ENCODE measurements at regions not wholly inside any gene's neighbourhood (a gene's known extent, or its start where the extent isn't known, plus 50 kb on each side); places are given as distances from the start of the nearest gene placed in this dataset.

DNA sequence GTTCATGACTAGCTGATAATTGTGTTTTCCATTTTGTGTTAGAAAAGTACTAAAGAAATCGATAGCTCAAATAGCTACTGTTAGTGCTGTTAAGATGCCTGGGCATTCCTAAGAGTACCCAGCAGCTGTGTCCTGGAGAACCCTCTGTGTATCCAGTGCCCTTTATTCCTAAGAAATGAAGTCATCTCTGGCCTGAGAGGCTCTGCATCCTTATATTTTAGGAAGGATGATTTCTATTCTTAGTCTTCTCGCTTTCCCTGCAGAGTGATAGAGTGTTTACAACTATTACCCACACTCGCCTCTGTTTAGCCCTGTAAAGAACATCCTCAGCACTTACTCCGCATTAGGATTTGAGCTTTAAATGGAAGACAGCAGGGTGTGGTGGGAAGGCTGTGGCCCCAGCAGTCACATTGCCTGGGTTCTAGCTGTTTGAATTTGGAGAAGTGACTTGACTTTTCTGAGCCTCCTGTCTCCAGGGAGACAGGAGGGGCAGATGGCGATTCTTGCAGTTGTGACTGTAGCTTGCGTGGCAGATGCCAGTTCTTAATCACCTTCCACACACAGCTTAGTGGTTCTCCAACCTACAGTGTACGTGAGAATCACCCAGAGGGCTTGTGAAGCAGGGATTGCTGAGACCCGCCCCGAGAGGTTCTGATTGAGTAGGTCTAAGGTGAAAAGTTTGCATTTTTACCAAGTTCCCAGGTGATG is 177.2 kb upstream of the PITX1 start:
- Histone ChIP-seq H3K4me3 (no peak overlapping the region), H3K27ac (no peak overlapping the region), H3K36me3 (ENCODE audit: insufficient read depth, low read length) (no peaks in the 10 kb centered on the region), H3K9ac (ENCODE audit: insufficient read length) (no peak overlapping the region), H3K9me3 (ENCODE audit: low read depth, low read length) (no peaks in the 10 kb centered on the region)
- no peak for DNase-seq (ENCODE audit: low read depth, low spot score)
- TF ChIP-seq FOXP2 (optimal IDR thresholded peaks at IDR 0.05; ENCODE audit: control extremely low read depth, extremely low read length, insufficient read depth) (no peak), POLR2AphosphoS5 (IDR thresholded peaks at IDR 0.05; ENCODE audit: borderline replicate concordance, low read depth, low read length) (no peak), EZH2 (IDR thresholded peaks at IDR 0.05) (no peak)

GRCh38 chr5:135210286-135211055 is 176.4 kb upstream of the PITX1 start:
- Histone ChIP-seq H3K4me3 (no peak overlapping the region), H3K27ac (no peak overlapping the region), H3K36me3 (ENCODE audit: insufficient read depth, low read length) (no peaks in the 10 kb centered on the region), H3K9me3 (ENCODE audit: low read depth, low read length) (no peaks in the 10 kb centered on the region), H3K9ac (ENCODE audit: insufficient read length) (no peak overlapping the region)
- DNase-seq (ENCODE audit: low read depth, low spot score), result no peak
- TF ChIP-seq FOXP2 (optimal IDR thresholded peaks at IDR 0.05; ENCODE audit: control extremely low read depth, extremely low read length, insufficient read depth) (no peak), POLR2AphosphoS5 (IDR thresholded peaks at IDR 0.05; ENCODE audit: borderline replicate concordance, low read depth, low read length) (no peak), EZH2 (IDR thresholded peaks at IDR 0.05) (no peak)

DNA sequence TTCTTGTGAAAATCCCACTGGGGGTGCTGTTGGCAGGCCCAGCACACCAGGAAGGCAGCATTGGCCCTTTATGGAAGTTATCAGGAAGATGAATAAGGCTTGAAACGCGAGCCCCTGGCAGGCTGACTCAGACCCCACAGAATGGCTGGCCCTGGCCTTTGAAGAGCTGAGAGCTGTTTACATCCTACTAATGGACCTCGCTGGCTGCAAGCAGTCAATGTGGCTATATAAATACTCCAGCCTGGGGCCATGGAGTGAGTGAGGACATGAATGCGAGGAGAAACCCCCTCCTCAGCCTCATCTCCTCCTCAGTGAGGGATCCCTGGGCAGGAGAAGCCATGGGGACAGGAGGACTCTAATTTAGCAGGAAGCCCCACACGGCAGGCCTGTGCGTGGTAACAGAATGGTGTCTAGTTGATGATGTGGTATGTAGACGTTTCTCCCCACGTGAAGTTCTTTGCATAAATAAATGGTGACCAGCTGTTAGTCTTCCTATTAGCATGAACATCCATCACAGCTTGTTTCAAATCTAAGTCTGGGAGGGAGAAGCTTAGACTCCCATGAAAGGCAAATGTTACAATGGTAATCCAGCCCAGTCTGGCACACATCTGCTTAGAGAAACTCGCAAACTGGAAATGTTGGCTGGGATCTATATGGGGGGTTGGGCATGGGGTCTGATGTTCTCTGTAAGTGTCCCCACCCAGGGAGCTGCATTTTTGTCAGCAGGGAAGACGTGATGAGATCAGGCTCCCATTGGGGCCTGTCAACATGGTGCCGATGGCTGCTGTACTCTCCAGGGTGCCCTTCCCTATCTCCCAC is 175.1 kb upstream of the PITX1 start:
- no peak overlapping the region for H3K27ac ChIP-seq
- TF ChIP-seq EZH2 (IDR thresholded peaks at IDR 0.05) (no peak), POLR2AphosphoS5 (IDR thresholded peaks at IDR 0.05; ENCODE audit: borderline replicate concordance, low read depth, low read length) (no peak), FOXP2 (optimal IDR thresholded peaks at IDR 0.05; ENCODE audit: control extremely low read depth, extremely low read length, insufficient read depth) (no peak)
- H3K36me3 ChIP-seq (ENCODE audit: insufficient read depth, low read length), result no peaks in the 10 kb centered on the region
- no peak overlapping the region for H3K4me3 ChIP-seq
- no peak overlapping the region for H3K9ac ChIP-seq (ENCODE audit: insufficient read length)
- no peaks in the 10 kb centered on the region for H3K9me3 ChIP-seq (ENCODE audit: low read depth, low read length)
- no peak for DNase-seq (ENCODE audit: low read depth, low spot score)

DNA sequence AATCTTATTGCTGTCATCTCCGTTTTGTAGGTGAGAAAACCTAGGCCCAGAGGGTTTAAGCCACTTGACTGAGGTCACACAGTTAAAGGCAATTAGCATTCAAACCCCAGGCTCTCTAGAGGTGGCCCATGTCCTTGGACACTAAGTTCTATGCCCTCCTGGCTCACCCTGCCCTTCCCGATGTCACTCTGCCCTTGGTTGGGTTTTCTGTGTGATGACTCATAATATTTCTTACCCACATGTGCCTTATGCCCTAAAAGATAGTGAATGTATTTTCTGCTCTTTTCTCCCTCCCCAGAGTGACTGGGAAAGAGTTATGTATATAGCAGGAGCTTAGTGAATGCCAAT is 174.5 kb upstream of the PITX1 start:
- Histone ChIP-seq H3K9me3 (ENCODE audit: low read depth, low read length) (no peaks in the 10 kb centered on the region), H3K36me3 (ENCODE audit: insufficient read depth, low read length) (no peaks in the 10 kb centered on the region), H3K27ac (no peak overlapping the region), H3K4me3 (no peak overlapping the region), H3K9ac (ENCODE audit: insufficient read length) (no peak overlapping the region)
- no peak for TF ChIP-seq EZH2 (IDR thresholded peaks at IDR 0.05)
- no peak for TF ChIP-seq POLR2AphosphoS5 (IDR thresholded peaks at IDR 0.05; ENCODE audit: borderline replicate concordance, low read depth, low read length)
- TF ChIP-seq FOXP2 (optimal IDR thresholded peaks at IDR 0.05; ENCODE audit: control extremely low read depth, extremely low read length, insufficient read depth), result no peak
- DNase-seq (ENCODE audit: low read depth, low spot score), result no peak

- no peaks in the 10 kb centered on the region for H3K36me3 ChIP-seq (ENCODE audit: insufficient read depth, low read length)
- H3K9ac ChIP-seq (ENCODE audit: insufficient read length), result no peak overlapping the region
- H3K9me3 ChIP-seq (ENCODE audit: low read depth, low read length), result no peaks in the 10 kb centered on the region
- no peak overlapping the region for H3K4me3 ChIP-seq
- TF ChIP-seq FOXP2 (optimal IDR thresholded peaks at IDR 0.05; ENCODE audit: control extremely low read depth, extremely low read length, insufficient read depth), result no peak
- TF ChIP-seq POLR2AphosphoS5 (IDR thresholded peaks at IDR 0.05; ENCODE audit: borderline replicate concordance, low read depth, low read length), result no peak
- TF ChIP-seq EZH2 (IDR thresholded peaks at IDR 0.05), result no peak
- no peak overlapping the region for H3K27ac ChIP-seq
- DNase-seq (ENCODE audit: low read depth, low spot score), result no peak
Observed at GRCh38 chr5:135207866-135208265, 173.8 kb upstream of the PITX1 start.

DNA sequence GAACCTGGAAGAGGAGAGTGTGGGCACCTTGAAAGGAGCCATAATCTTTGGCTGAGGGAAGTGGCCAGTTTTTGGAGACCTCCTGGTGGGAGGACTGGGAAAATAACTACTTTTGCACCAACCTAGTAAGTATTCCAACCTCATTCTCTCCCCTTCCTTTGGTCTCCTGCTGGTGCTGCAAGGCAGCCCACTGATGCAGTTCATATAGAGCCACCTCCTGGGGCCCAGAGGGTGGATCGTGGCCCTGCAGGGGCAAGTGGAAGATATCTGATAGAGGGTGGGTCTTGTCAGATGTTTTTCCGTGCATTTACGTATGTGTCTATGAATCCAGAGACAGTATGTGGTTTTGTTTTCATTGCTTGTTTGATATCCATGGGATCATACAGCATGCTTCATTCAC is 172.8 kb upstream of the PITX1 start:
- TF ChIP-seq POLR2AphosphoS5 (IDR thresholded peaks at IDR 0.05; ENCODE audit: borderline replicate concordance, low read depth, low read length) (no peak), EZH2 (IDR thresholded peaks at IDR 0.05) (no peak), FOXP2 (optimal IDR thresholded peaks at IDR 0.05; ENCODE audit: control extremely low read depth, extremely low read length, insufficient read depth) (no peak)
- no peak overlapping the region for H3K9ac ChIP-seq (ENCODE audit: insufficient read length)
- no peak overlapping the region for H3K27ac ChIP-seq
- H3K36me3 ChIP-seq (ENCODE audit: insufficient read depth, low read length), result no peaks in the 10 kb centered on the region
- DNase-seq (ENCODE audit: low read depth, low spot score), result no peak
- H3K9me3 ChIP-seq (ENCODE audit: low read depth, low read length), result no peaks in the 10 kb centered on the region
- no peak overlapping the region for H3K4me3 ChIP-seq

DNA sequence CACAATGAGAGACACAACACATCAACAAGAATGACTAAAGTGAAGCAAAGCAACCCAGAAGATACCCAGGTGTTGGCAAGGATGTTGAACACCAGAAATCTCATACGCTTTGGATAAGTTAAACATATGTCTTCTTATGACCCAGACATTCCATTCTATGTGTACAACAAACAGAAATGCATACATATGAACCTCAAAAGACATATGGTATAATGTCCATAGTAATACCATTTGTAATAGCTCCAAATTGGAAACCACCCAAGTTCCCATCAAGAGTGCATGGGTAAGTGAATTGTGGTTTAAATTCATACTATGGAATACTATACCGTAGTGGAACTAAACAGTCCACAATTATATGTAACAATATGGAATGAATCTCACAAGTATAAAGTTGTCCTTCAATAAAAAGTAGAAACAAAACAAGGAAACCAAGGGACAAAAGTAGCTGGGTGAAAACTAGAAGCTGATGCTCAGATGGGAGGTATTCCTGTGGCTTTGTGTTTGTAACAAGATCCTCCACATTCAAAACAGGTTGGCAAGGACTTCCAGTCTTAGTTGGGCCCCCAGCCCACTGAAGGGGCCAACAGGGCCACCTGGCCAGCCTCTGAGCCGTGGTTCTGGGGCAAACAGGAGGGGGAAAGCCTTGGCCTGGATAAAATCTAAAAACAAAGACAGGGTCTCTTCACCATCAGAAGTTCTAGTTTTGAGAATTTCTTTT is 171.8 kb upstream of the PITX1 start:
- TF ChIP-seq POLR2AphosphoS5 (IDR thresholded peaks at IDR 0.05; ENCODE audit: borderline replicate concordance, low read depth, low read length), result no peak
- TF ChIP-seq EZH2 (IDR thresholded peaks at IDR 0.05), result no peak
- no peak for TF ChIP-seq FOXP2 (optimal IDR thresholded peaks at IDR 0.05; ENCODE audit: control extremely low read depth, extremely low read length, insufficient read depth)
- H3K36me3 ChIP-seq (ENCODE audit: insufficient read depth, low read length), result no peaks in the 10 kb centered on the region
- no peaks in the 10 kb centered on the region for H3K9me3 ChIP-seq (ENCODE audit: low read depth, low read length)
- H3K9ac ChIP-seq (ENCODE audit: insufficient read length), result no peak overlapping the region
- no peak overlapping the region for H3K27ac ChIP-seq
- no peak overlapping the region for H3K4me3 ChIP-seq
- DNase-seq (ENCODE audit: low read depth, low spot score), result no peak

Data from SK-N-MC (cell line).